NCI-H1105 (cell line): ENCODE measurements at regions not wholly inside any gene's neighbourhood (a gene's known extent, or its start where the extent isn't known, plus 50 kb on each side); places are given as distances from the start of the nearest gene placed in this dataset.

Source experiments
- DNase-seq: peaks from one replicate; lab custom pipeline; 2025; lab: John Stamatoyannopoulos, UW

- DNase-seq = no peak
Measured at GRCh38 chr2:195410074-195410671, 246.9 kb upstream of the SLC39A10 start.

DNA sequence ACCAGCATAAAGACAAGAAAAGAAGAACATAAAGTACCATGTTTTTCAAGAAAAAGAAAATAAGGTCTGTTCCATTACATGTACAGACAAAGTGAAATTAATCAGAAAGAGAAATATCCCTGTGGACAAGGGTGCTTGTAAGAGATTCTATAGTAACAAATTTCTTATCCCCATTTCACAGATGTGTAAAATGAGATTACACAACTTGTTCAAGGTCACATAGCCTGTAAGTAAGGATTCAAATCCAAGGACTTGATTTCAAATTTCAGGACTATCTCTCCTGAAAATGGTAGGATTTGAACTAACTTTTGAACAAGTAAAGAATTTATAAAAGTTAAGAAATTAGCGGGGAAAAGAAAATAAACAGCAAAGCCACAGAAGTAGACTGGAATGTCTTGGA lies 248.2 kb upstream of the SLC39A10 start:
- DNase-seq = no peak

DNA sequence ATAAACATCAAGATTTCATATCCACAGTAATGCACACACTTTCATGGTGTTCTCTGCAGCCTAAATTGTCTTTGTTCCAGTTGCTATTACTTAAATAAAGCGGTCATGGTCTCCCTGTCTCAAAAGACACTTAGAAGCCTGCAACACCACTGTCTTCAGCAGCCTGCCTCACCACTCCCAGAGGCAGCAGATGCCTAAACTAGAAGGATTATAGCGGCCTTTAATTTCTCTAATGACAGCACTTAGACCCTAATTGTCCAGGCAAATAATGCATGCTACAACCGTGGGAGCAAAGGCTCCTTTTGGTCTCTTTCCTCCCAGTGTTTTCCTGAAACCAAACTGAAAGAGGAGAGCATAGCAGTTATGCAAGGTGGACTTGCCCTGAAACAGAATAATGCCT lies 248.8 kb upstream of the SLC39A10 start:
- DNase-seq = peak; percentile 51

- DNase-seq = no peak
Measured at GRCh38 chr2:195407783-195408182, 249.2 kb upstream of the SLC39A10 start.

GRCh38 chr2:195406886-195407603 lies 250.0 kb upstream of the SLC39A10 start:
- DNase-seq = no peak

GRCh38 chr2:195404651-195405050 lies 252.4 kb upstream of the SLC39A10 start:
- no peak for DNase-seq

- DNase-seq = no peak
Measured at GRCh38 chr2:195396479-195396878, 260.5 kb upstream of the SLC39A10 start.

DNA sequence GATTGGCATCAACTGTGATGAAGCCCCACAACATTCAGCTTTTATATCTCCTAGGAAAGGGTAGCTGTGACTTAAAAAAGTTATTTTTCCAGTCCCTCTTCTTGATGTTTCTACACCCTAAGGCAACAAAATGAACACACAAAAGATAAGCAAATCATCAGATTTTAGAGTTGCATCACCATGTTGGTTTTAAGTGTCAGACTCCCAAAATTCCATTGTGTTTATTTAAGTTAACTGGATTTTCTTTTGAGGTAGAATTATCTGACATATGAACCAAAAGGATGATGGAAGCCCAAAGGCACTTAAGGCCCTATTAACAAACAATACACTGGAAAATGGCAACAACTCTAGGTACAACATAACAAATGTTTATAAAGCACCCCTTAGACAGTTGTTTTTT lies 261.7 kb upstream of the SLC39A10 start:
- no peak for DNase-seq

GRCh38 chr2:195392446-195393336 lies 264.3 kb upstream of the SLC39A10 start:
- DNase-seq = no peak

DNA sequence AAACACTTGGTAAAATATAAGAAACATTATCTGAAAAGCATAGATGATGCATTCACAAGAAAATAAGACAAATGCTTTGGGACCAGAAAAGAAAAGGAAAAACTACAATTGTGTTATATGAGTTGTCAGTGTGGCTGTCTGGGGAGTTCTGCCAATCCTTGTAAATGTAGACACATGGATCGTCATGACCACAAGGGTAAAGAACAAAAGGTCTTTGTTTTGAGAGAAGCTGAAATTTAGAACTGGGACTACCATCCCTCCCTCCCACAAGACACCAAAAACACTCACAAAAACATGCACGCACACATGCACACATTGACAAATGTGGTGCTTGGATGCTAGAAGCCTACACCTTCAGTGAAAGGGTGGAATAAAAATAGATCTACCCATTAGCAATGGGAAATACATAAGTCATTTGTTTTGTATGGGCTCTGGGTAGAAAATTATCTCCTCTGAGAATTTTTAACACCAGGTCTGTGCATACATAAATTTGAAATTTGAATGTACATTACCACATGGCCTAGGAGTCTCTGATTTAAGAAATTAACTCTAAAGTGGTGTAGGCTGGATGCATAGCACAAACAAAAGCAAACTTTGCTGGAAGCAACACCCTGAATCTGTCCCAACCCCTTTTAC lies 266.2 kb upstream of the SLC39A10 start:
- DNase-seq = no peak

GRCh38 chr2:195388028-195388427 lies 269.0 kb upstream of the SLC39A10 start:
- DNase-seq = no peak

GRCh38 chr2:195382186-195382585 lies 274.8 kb upstream of the SLC39A10 start:
- DNase-seq = no peak

- DNase-seq = no peak
Measured at GRCh38 chr2:195370167-195370943, 286.7 kb upstream of the SLC39A10 start.

DNA sequence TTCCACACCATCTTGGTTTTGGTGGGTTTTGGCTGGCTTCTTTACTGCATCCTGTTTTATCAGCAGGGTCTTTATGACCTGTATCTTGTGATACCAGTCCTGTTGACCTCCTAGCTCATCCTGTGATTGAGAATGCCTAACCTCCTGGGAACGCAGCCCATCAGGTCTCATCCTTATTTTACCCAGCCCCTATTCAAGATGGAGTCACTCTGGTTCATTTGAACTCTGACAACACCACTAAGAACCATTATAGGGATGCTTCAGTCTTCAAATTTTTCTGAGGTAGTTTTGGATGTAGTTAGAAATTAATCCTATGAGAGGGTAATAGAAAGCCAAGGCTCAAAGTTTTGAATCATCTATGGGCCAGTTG lies 287.8 kb upstream of the SLC39A10 start:
- DNase-seq = no peak

- no peak for DNase-seq
Measured at GRCh38 chr2:195368249-195369217, 288.5 kb upstream of the SLC39A10 start.

- no peak for DNase-seq
Measured at GRCh38 chr2:195367809-195368208, 289.2 kb upstream of the SLC39A10 start.

DNA sequence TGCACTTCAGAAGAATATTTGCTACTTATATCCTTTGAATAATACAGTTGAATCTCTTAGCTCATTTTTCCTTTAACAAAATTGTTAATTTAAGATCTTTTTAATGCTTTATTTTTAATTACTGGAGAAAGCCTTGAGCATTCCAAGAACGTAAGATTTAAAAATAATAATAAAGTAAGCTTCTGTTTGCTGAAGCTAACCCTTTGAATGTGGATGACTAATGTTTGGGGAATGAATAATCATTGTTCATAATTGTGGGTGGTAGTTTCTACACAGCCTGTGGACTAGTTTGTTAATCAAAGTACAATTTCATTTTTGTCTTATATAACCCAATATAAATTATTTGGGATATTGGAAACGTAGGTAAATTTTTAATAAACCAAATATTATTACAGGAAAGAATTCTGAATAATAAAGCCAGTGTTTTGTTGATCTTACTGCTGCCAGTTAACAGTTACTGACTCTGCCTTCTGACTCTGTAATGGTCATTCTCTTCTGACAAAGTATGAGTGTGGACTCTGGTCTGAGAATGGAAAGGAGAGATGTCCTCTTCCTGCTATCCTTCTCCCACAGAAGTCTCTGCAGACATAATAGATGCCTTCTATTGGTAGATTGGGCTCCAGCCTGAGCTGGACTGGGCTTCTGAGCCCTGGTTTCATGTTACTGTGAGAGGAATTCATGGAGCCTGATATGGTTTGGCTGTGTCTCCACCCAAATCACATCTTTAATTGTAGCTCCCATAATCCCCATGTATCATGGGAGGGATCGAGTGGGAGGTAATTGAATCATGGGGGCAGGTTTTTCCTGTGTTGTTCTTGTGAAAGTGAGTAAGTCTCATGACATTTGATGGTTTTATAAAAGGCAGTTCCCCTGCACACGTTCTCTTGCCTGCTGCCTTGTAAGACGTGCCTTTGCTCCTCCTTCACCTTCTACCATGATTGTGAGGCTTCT lies 292.7 kb upstream of the SLC39A10 start:
- DNase-seq = no peak

DNA sequence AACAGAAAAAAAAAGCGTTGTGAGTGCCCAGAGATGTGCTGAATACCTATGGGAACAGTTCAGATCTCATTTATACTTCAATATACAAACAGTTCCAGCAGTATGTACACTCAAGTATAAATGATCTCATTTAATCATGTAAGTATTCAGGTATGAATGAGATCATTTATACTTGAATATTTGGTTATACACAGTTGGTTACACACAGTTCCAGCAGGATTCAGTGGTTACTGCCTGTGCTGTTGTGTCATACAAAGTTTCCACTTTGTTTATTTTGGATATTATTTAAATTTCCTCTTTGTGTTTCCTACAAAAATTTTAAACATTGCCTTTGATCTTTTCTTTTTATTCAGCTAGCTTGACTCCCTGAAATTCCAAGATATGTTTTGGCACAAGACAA lies 293.5 kb upstream of the SLC39A10 start:
- DNase-seq = no peak

GRCh38 chr2:195360242-195360641 lies 296.8 kb upstream of the SLC39A10 start:
- no peak for DNase-seq
